AG04449 (cell line): ENCODE measurements at regions not wholly inside any gene's neighbourhood (a gene's known extent, or its start where the extent isn't known, plus 50 kb on each side); places are given as distances from the start of the nearest gene placed in this dataset.
A peak's percentile ranks its signal among the peaks of the same experiment; 100 is the strongest.

Experiments
- CTCF ChIA-PET: fragments of 350-600 bp; formaldehyde crosslinking; extraction: SDS; loops from one replicate; lab custom pipeline; 2021; ENCODE audit warnings: antibody characterized with exemption; lab: Yijun Ruan, JAX
- POLR2A ChIA-PET: fragments of 400-600, 350-600 bp; formaldehyde crosslinking; extraction: SDS; loops from one replicate; lab custom pipeline; 2020; ENCODE audit warnings: antibody characterized with exemption, inconsistent platforms; lab: Yijun Ruan, JAX
- DNase-seq: peaks from one replicate; pipeline ENCODE4 v3.0.0-alpha.2; 2010; ENCODE audit warnings: low read depth, low spot score
- H3K4me3 ChIP-seq: 2 replicates; pipeline ENCODE4 v1.5.1; 2011; ENCODE audit warnings: low read depth, mild to moderate bottlenecking, control low read depth, low read length
- CTCF ChIP-seq: IDR thresholded peaks from one replicate; pipeline ENCODE4 v1.5.1; 2011; ENCODE audit warnings: mild to moderate bottlenecking, moderate library complexity, low read length, control low read depth, inconsistent platforms; ENCODE audit not compliant: insufficient read depth; ENCODE audit errors: missing control alignments

- no peak overlapping the region for H3K4me3 ChIP-seq
- POLR2A ChIA-PET = interaction anchor here (0.7 kb wide), 1 partner anchor 220 kb away, joined by 3 read pairs; no protein-coding TSS in a partner anchor
- peak; percentile 20 for TF ChIP-seq CTCF
- DNase-seq = no peak
- CTCF ChIA-PET = interaction anchor here (0.6 to 5.0 kb wide), 8 partner anchors 9 to 286 kb away, joined by 3 to 28 read pairs (median 4); no protein-coding TSS in a partner anchor
Measured at GRCh38 chr11:27211370-27212127, 151.5 kb downstream of the CCDC34 start.

- POLR2A ChIA-PET = interaction anchor here (0.6 to 1.1 kb wide), 2 partner anchors 7 to 8 kb away, joined by 3 to 4 read pairs; no protein-coding TSS in a partner anchor
- TF ChIP-seq CTCF = no peak
Measured at GRCh38 chr11:27210531-27210930, 152.5 kb downstream of the CCDC34 start.

GRCh38 chr11:27209562-27210005, 153.4 kb downstream of the CCDC34 start:
- no peak overlapping the region for H3K4me3 ChIP-seq
- no peak for TF ChIP-seq CTCF
- POLR2A ChIA-PET = interaction anchor here (0.6 to 1.1 kb wide), 5 partner anchors 8 to 264 kb away, joined by 3 to 6 read pairs (median 4); no protein-coding TSS in a partner anchor
- CTCF ChIA-PET = interaction anchor here (1.1 to 2.6 kb wide), 5 partner anchors 8 to 288 kb away, joined by 3 to 13 read pairs (median 3); no protein-coding TSS in a partner anchor
- DNase-seq = peak; percentile 78

More at GRCh38 chr11:27210531-27210930, 152.5 kb downstream of the CCDC34 start:
- no peak overlapping the region for H3K4me3 ChIP-seq
- DNase-seq = no peak
- CTCF ChIA-PET = interaction anchor here (1.0 to 5.0 kb wide), 4 partner anchors 9 to 275 kb away, joined by 3 to 28 read pairs (median 4); no protein-coding TSS in a partner anchor

GRCh38 chr11:27208846-27209245, 154.2 kb downstream of the CCDC34 start:
- no peak for DNase-seq
- POLR2A ChIA-PET = interaction anchor here (1.0 to 1.1 kb wide), 4 partner anchors 25 to 73 kb away, joined by 3 to 6 read pairs (median 4); no protein-coding TSS in a partner anchor
- H3K4me3 ChIP-seq = no peak overlapping the region
- CTCF ChIA-PET = interaction anchor here (1.1 to 2.6 kb wide), 4 partner anchors 9 to 289 kb away, joined by 3 to 13 read pairs (median 4); no protein-coding TSS in a partner anchor
- TF ChIP-seq CTCF = no peak

- no peak for TF ChIP-seq CTCF
- H3K4me3 ChIP-seq = no peak overlapping the region
- ChIA-PET CTCF (interaction anchor here (0.6 to 2.6 kb wide), 6 partner anchors 9 to 279 kb away, joined by 3 to 13 read pairs (median 4); no protein-coding TSS in a partner anchor), POLR2A (interaction anchor here (0.7 kb wide), 1 partner anchor 11 kb away, joined by 4 read pairs; no protein-coding TSS in a partner anchor)
- no peak for DNase-seq
Measured at GRCh38 chr11:27207025-27207650, 155.9 kb downstream of the CCDC34 start.
